IMR-90 (cell line): ENCODE measurements at regions not wholly inside any gene's neighbourhood (a gene's known extent, or its start where the extent isn't known, plus 50 kb on each side); places are given as distances from the start of the nearest gene placed in this dataset.

ENCODE experiments used
- ATAC-seq: fragments of 200-7000 bp; cut with Tn5 transposase; 2 replicates; pipeline ENCODE4 v1.9.1; 2020; ENCODE audit warnings: low read depth, mild to moderate bottlenecking, moderate library complexity
- BruUV-seq: library from RNA; stranded (reverse); fragments of 400-500 nt; replicated peaks from 2 replicates; lab custom pipeline; 2021; lab: Mats Ljungman, UMichigan
- CTCF ChIA-PET: fragments of 300-600 bp; formaldehyde crosslinking; extraction: SDS; loops from one replicate; lab custom pipeline; 2021; ENCODE audit warnings: antibody characterized with exemption; lab: Yijun Ruan, JAX
- POLR2A ChIA-PET: fragments of 300-600 bp; sonication (Branson Sonifier 250); formaldehyde crosslinking; loops from one replicate; lab custom pipeline; 2022; ENCODE audit warnings: antibody characterized with exemption; ENCODE audit not compliant: unreplicated experiment; lab: Charles Lee
- DNase-seq: peaks from one replicate; pipeline ENCODE4 v3.0.0; 2013
- H2AFZ ChIP-seq: replicated peaks from 2 replicates; pipeline ENCODE3; 2013; ENCODE audit warnings: low read length, mild to moderate bottlenecking; ENCODE audit not compliant: poor library complexity
- H2AK5ac ChIP-seq: 2 replicates; pipeline ENCODE4 v1.6.1; 2013; ENCODE audit warnings: low read depth, low read length, inconsistent platforms
- H2AK9ac ChIP-seq: replicated peaks from 2 replicates; pipeline ENCODE3; 2013; ENCODE audit warnings: mild to moderate bottlenecking, low read depth, low read length, moderate library complexity; ENCODE audit not compliant: poor library complexity
- H2BK120ac ChIP-seq: 2 replicates; pipeline ENCODE4 v1.6.1; 2013; ENCODE audit warnings: low read depth, low read length, inconsistent platforms
- H2BK15ac ChIP-seq: 3 replicates; pipeline ENCODE4 v1.6.1; 2013; ENCODE audit warnings: low read depth, low read length, inconsistent platforms
- H2BK20ac ChIP-seq: 2 replicates; pipeline ENCODE4 v1.6.1; 2013; ENCODE audit warnings: low read depth, mild to moderate bottlenecking, inconsistent platforms, low read length, moderate library complexity
- H2BK5ac ChIP-seq: 2 replicates; pipeline ENCODE4 v1.6.1; 2013; ENCODE audit warnings: mild to moderate bottlenecking, low read depth, low read length, inconsistent platforms; ENCODE audit not compliant: poor library complexity, severe bottlenecking
- H3K14ac ChIP-seq: replicated peaks from 2 replicates; pipeline ENCODE4 v1.6.1; 2013; ENCODE audit warnings: low read depth, low read length, inconsistent platforms
- H3K18ac ChIP-seq: 2 replicates; pipeline ENCODE4 v1.6.1; 2013; ENCODE audit warnings: low read depth, low read length, control low read depth
- H3K23ac ChIP-seq: 2 replicates; pipeline ENCODE4 v1.6.1; 2013; ENCODE audit warnings: low read depth, low read length, inconsistent platforms
- H3K27ac ChIP-seq: 2 replicates; pipeline ENCODE4 v1.5.1; 2013; ENCODE audit warnings: mild to moderate bottlenecking, control low read depth, low read length; ENCODE audit not compliant: insufficient read depth
- H3K27me3 ChIP-seq: 2 replicates; pipeline ENCODE4 v1.6.1; 2013; ENCODE audit warnings: low read length; ENCODE audit not compliant: control insufficient read depth, insufficient read depth
- H3K36me3 ChIP-seq: 2 replicates; pipeline ENCODE4 v1.6.1; 2013; ENCODE audit warnings: low read length, mixed read lengths; ENCODE audit not compliant: control insufficient read depth, insufficient read depth
- H3K4ac ChIP-seq: 2 replicates; pipeline ENCODE4 v1.6.1; 2013; ENCODE audit warnings: low read depth, low read length, inconsistent platforms
- H3K4me1 ChIP-seq: 2 replicates; pipeline ENCODE4 v1.6.1; 2013; ENCODE audit warnings: low read length, mixed read lengths; ENCODE audit not compliant: control insufficient read depth, insufficient read depth
- H3K4me2 ChIP-seq: 2 replicates; pipeline ENCODE4 v1.6.1; 2013; ENCODE audit warnings: low read depth, mild to moderate bottlenecking, control low read depth, low read length, moderate library complexity
- H3K4me3 ChIP-seq: 2 replicates; pipeline ENCODE4 v1.5.1; 2013; ENCODE audit warnings: low read depth, mild to moderate bottlenecking, control low read depth, low read length, moderate library complexity; ENCODE audit not compliant: insufficient read depth
- H3K56ac ChIP-seq: 2 replicates; pipeline ENCODE4 v1.6.1; 2013; ENCODE audit warnings: low read length, inconsistent platforms; ENCODE audit not compliant: insufficient read depth; ENCODE audit errors: extremely low read depth
- H3K79me1 ChIP-seq, 2 experiments: 2 replicates each; pipeline ENCODE4 v1.6.1; 2013; ENCODE audit warnings: low read length in 2 of 2, inconsistent platforms in 1 of 2, low read depth in 1 of 2
- H3K9ac ChIP-seq: 2 replicates; pipeline ENCODE4 v1.6.1; 2013; ENCODE audit warnings: low read depth, low read length, control low read depth
- H3K9me1 ChIP-seq: 2 replicates; pipeline ENCODE4 v1.6.1; 2013; ENCODE audit warnings: low read length, inconsistent platforms; ENCODE audit not compliant: insufficient read depth
- H3K9me3 ChIP-seq: 2 replicates; pipeline ENCODE4 v1.6.1; 2013; ENCODE audit warnings: low read length; ENCODE audit not compliant: control insufficient read depth, insufficient read depth
- H4K20me1 ChIP-seq: 2 replicates; pipeline ENCODE4 v1.6.1; 2013; ENCODE audit warnings: low read length, inconsistent platforms; ENCODE audit not compliant: insufficient read depth
- H4K5ac ChIP-seq: 2 replicates; pipeline ENCODE4 v1.6.1; 2013; ENCODE audit warnings: mild to moderate bottlenecking, low read depth, low read length, control low read depth
- H4K8ac ChIP-seq, 2 experiments: 2 replicates each; pipeline ENCODE4 v1.6.1; 2013; ENCODE audit warnings: low read depth in 2 of 2, low read length in 2 of 2, control low read depth in 1 of 2, inconsistent platforms in 1 of 2
- H4K91ac ChIP-seq: 2 replicates; pipeline ENCODE4 v1.6.1; 2013; ENCODE audit warnings: low read depth, low read length, inconsistent platforms; ENCODE audit not compliant: insufficient read depth
- CEBPB ChIP-seq: IDR thresholded peaks from 2 replicates; pipeline ENCODE4 v1.6.1; 2012; ENCODE audit warnings: low read depth, low read length, improper control_type of control experiment
- CTCF ChIP-seq: conservative IDR thresholded peaks from 2 replicates; pipeline ENCODE4 v1.5.1; 2012; ENCODE audit warnings: mild to moderate bottlenecking, low read depth, low read length, improper control_type of control experiment
- ELK1 ChIP-seq: fragments of 150-350 bp; IDR thresholded peaks from 2 replicates; pipeline ENCODE4 v1.6.1; 2016; ENCODE audit warnings: low read depth, mild to moderate bottlenecking, low read length, moderate library complexity, borderline replicate concordance
- MAFK ChIP-seq: IDR thresholded peaks from 2 replicates; pipeline ENCODE4 v1.6.1; 2012; ENCODE audit warnings: low read depth, low read length, improper control_type of control experiment
- MXI1 ChIP-seq: IDR thresholded peaks from 2 replicates; pipeline ENCODE4 v1.6.1; 2012; ENCODE audit warnings: low read depth, mild to moderate bottlenecking, low read length, moderate library complexity, borderline replicate concordance
- NFE2L2 ChIP-seq: fragments of 150-350 bp; IDR thresholded peaks from 2 replicates; pipeline ENCODE4 v1.6.1; 2016; ENCODE audit warnings: low read depth, mild to moderate bottlenecking, low read length
- POLR2A ChIP-seq: IDR thresholded peaks from 2 replicates; pipeline ENCODE4 v1.6.1; 2012; ENCODE audit warnings: mild to moderate bottlenecking, low read depth, low read length
- RAD21 ChIP-seq: IDR thresholded peaks from 2 replicates; pipeline ENCODE4 v1.6.1; 2012; ENCODE audit warnings: low read length, improper control_type of control experiment
- RFX5 ChIP-seq: IDR thresholded peaks from 2 replicates; pipeline ENCODE4 v1.8.0; 2012; ENCODE audit warnings: low read depth, mild to moderate bottlenecking, low read length, moderate library complexity
- SMC3 ChIP-seq: fragments of 150-350 bp; IDR thresholded peaks from 2 replicates; pipeline ENCODE4 v1.6.1; 2016; ENCODE audit warnings: low read depth, mild to moderate bottlenecking, antibody characterized with exemption, low read length, moderate library complexity
- USF2 ChIP-seq: fragments of 150-350 bp; IDR thresholded peaks from 2 replicates; pipeline ENCODE4 v1.6.1; 2017; ENCODE audit warnings: mild to moderate bottlenecking, antibody characterized with exemption, low read length, low read depth
- dilution Hi-C: fragments of 300-500 bp; cut with HindIII; formaldehyde crosslinking; loops from one replicate; pipeline ENCODE4 v1.14.3; 2018; ENCODE audit warnings: low sequenced_read_pairs; ENCODE audit not compliant: unreplicated experiment
- in situ Hi-C: fragments of 300-500 bp; cut with MboI; formaldehyde crosslinking; loops from 3 replicates; pipeline ENCODE4 v1.14.3; 2019; ENCODE audit warnings: low sequenced_read_pairs, inconsistent platforms, mixed read lengths
- intact Hi-C: fragments of 100-400 bp; cut with micrococcal nuclease; formaldehyde crosslinking; loops from 2 replicates; pipeline ENCODE4 v1.10.0; 2022

- POLR2A ChIA-PET: no interaction called here
- dilution Hi-C loops (no loop called here), intact Hi-C loops (no loop called here), in situ Hi-C loops (no loop called here)
- H3K9me3 ChIP-seq: peaks cover 4% of the 10 kb centered on the region; the same call in 1 of the 2 replicates
- no peaks in the 10 kb centered on the region for H3K9me1 ChIP-seq
- H2AFZ ChIP-seq: no peak overlapping the region
- no peaks in the 10 kb centered on the region for H3K36me3 ChIP-seq
- H3K4me2 ChIP-seq: no peak overlapping the region
- no peak for TF ChIP-seq RFX5
- no peak for TF ChIP-seq USF2
- no peak for TF ChIP-seq SMC3
- no peak for TF ChIP-seq NFE2L2
- no peak for TF ChIP-seq MAFK
- TF ChIP-seq CTCF: no peak
- TF ChIP-seq POLR2A: no peak
- TF ChIP-seq CEBPB: no peak
- TF ChIP-seq MXI1: no peak
- TF ChIP-seq ELK1: no peak
- no peak for TF ChIP-seq RAD21
- no peak overlapping the region for H4K91ac ChIP-seq
- no peaks in the 10 kb centered on the region for H3K4me1 ChIP-seq
- no peak overlapping the region for H3K9ac ChIP-seq
- no peak overlapping the region for H2AK9ac ChIP-seq
- no peak overlapping the region for H3K27ac ChIP-seq
- CTCF ChIA-PET: no interaction called here
- H4K8ac ChIP-seq: no peak overlapping the region
- H2BK15ac ChIP-seq: no peak overlapping the region
- no peak overlapping the region for H3K56ac ChIP-seq
- H3K18ac ChIP-seq: no peak overlapping the region
- no peak overlapping the region for H3K23ac ChIP-seq
- no peak overlapping the region for H2BK20ac ChIP-seq
- H2BK5ac ChIP-seq: no peak overlapping the region
- H2BK120ac ChIP-seq: no peak overlapping the region
- no peaks in the 10 kb centered on the region for H4K20me1 ChIP-seq
- BruUV-seq: no TSS peak
- H3K27me3 ChIP-seq: no peaks in the 10 kb centered on the region
- no peaks in the 10 kb centered on the region for H3K79me1 ChIP-seq
- no peak overlapping the region for H4K5ac ChIP-seq
- H2AK5ac ChIP-seq: no peak overlapping the region
- no peak for DNase-seq
- no peak overlapping the region for H3K4me3 ChIP-seq
- no peak for ATAC-seq
- H3K14ac ChIP-seq: no peak overlapping the region
- H3K4ac ChIP-seq: no peak overlapping the region
Measured at GRCh38 chr2:153808679-153809078, 63.0 kb upstream of the GALNT13 start.
